WTC11 (cell line): ENCODE measurements at regions not wholly inside any gene's neighbourhood (a gene's known extent, or its start where the extent isn't known, plus 50 kb on each side); places are given as distances from the start of the nearest gene placed in this dataset.

Source experiments
- CTCF ChIP-seq: fragments of 200-600 bp; IDR thresholded peaks from 2 replicates; pipeline ENCODE4 v1.8.0; 2022; ENCODE audit warnings: antibody characterized with exemption
- NFYB ChIP-seq: sonication (generic); formaldehyde crosslinking; conservative IDR thresholded peaks from 2 replicates; pipeline ENCODE4 v1.8.0; 2022; ENCODE audit warnings: low read depth, missing genetic modification reagents
- NR1H2 ChIP-seq: sonication (generic); formaldehyde crosslinking; IDR thresholded peaks from 2 replicates; pipeline ENCODE4 v1.9.0; 2021; ENCODE audit warnings: mild to moderate bottlenecking, moderate library complexity, missing genetic modification reagents
- PREB ChIP-seq: sonication (generic); formaldehyde crosslinking; IDR thresholded peaks from 2 replicates; pipeline ENCODE4 v1.8.1; 2022; ENCODE audit warnings: mild to moderate bottlenecking, missing genetic modification reagents, moderate library complexity, borderline replicate concordance
- TEAD4 ChIP-seq: sonication (generic); formaldehyde crosslinking; IDR thresholded peaks from 2 replicates; pipeline ENCODE4 v1.8.0; 2022; ENCODE audit warnings: mild to moderate bottlenecking, missing genetic modification reagents
- TP53 ChIP-seq: sonication (generic); formaldehyde crosslinking; IDR thresholded peaks from 2 replicates; pipeline ENCODE4 v1.8.1; 2023; ENCODE audit warnings: mild to moderate bottlenecking, missing genetic modification reagents
- USF2 ChIP-seq: sonication (generic); formaldehyde crosslinking; IDR thresholded peaks from 2 replicates; pipeline ENCODE4 v1.8.1; 2023; ENCODE audit warnings: mild to moderate bottlenecking, missing genetic modification reagents, moderate library complexity
- ZNF121 ChIP-seq: sonication (generic); formaldehyde crosslinking; IDR thresholded peaks from 2 replicates; pipeline ENCODE4 v1.8.0; 2023; ENCODE audit warnings: missing genetic modification reagents
- ZNF219 ChIP-seq: sonication (generic); formaldehyde crosslinking; IDR thresholded peaks from 2 replicates; pipeline ENCODE4 v1.8.0; 2023; ENCODE audit warnings: missing genetic modification reagents, mild to moderate bottlenecking, borderline replicate concordance
- ZNF425 ChIP-seq: fragments of 250-450 bp; sonication (Bioruptor Pico); conservative IDR thresholded peaks from 2 replicates; pipeline ENCODE4 v1.9.0; 2021; ENCODE audit warnings: mild to moderate bottlenecking
- ZNF671 ChIP-seq: fragments of 250-450 bp; sonication (Bioruptor Pico); IDR thresholded peaks from 2 replicates; pipeline ENCODE4 v1.8.0; 2021; ENCODE audit warnings: mild to moderate bottlenecking

- TF ChIP-seq ZNF671 (CRISPR knock-in tag) (no peak), CTCF (no peak), NFYB (CRISPR knock-in tag) (no peak), TP53 (CRISPR knock-in tag) (no peak), ZNF121 (CRISPR knock-in tag) (no peak), PREB (CRISPR knock-in tag) (no peak), NR1H2 (CRISPR knock-in tag) (no peak), USF2 (CRISPR knock-in tag) (no peak), ZNF425 (CRISPR knock-in tag) (no peak), TEAD4 (no peak), ZNF219 (no peak)
Measured at GRCh38 chr10:57351076-57351475, 916.6 kb downstream of the IPMK start.
